RWPE1 (cell line): ENCODE measurements at regions not wholly inside any gene's neighbourhood (a gene's known extent, or its start where the extent isn't known, plus 50 kb on each side); places are given as distances from the start of the nearest gene placed in this dataset.

Experiments
- CTCF ChIA-PET: fragments of 350-600 bp; sonication (Branson Sonifier 250); formaldehyde crosslinking; extraction: SDS; loops from one replicate; lab custom pipeline; 2021; lab: Yijun Ruan, JAX
- POLR2A ChIA-PET: fragments of 400-600 bp; formaldehyde crosslinking; extraction: SDS; loops from one replicate; lab custom pipeline; 2020; ENCODE audit warnings: antibody characterized with exemption; ENCODE audit not compliant: low non-redundant PET; lab: Yijun Ruan, JAX
- DNase-seq: peaks from one replicate; pipeline ENCODE4 v3.0.0; 2012; ENCODE audit warnings: low spot score
- H3K27ac ChIP-seq: fragments of 450-650 bp; 2 replicates; pipeline ENCODE4 v1.5.1; 2017
- CTCF ChIP-seq: fragments of 450-650 bp; conservative IDR thresholded peaks from 2 replicates; pipeline ENCODE4 v1.5.1; 2017; ENCODE audit warnings: low read depth, mild to moderate bottlenecking

GRCh38 chr2:139613264-139613663 lies 833.1 kb upstream of the NXPH2 start:
- TF ChIP-seq CTCF: no peak
- no peak overlapping the region for H3K27ac ChIP-seq
- ChIA-PET CTCF (no interaction called here), POLR2A (no interaction called here)
- DNase-seq: no peak

DNA sequence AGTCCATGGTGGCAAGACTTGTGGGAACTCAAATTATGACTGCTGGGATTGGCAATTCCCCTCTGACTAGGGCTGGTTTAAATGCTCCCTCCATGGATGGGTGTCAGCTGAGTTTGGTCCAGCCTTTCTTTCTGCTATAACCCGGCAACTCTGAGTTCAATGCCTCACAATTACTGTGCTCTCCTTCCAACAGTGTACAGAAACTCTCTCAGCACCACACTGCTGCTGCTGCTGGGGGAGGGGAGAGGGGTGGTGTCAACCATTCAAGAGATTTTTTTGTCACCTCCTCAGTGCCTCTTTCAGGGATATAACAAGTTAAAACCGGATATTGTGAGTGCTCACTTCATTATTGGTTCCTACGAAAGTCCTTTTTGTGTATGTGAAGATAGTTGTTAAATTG lies 830.3 kb upstream of the NXPH2 start:
- DNase-seq: no peak
- no peak for TF ChIP-seq CTCF
- CTCF ChIA-PET: no interaction called here
- no peak overlapping the region for H3K27ac ChIP-seq
- POLR2A ChIA-PET: no interaction called here

- ChIA-PET CTCF (interaction anchor here (0.6 kb wide), 1 partner anchor 128 kb away, joined by 4 read pairs; no protein-coding TSS in a partner anchor), POLR2A (no interaction called here)
- no peak overlapping the region for H3K27ac ChIP-seq
- DNase-seq: no peak
- TF ChIP-seq CTCF: no peak
Measured at GRCh38 chr2:139609109-139609508, 828.9 kb upstream of the NXPH2 start.

DNA sequence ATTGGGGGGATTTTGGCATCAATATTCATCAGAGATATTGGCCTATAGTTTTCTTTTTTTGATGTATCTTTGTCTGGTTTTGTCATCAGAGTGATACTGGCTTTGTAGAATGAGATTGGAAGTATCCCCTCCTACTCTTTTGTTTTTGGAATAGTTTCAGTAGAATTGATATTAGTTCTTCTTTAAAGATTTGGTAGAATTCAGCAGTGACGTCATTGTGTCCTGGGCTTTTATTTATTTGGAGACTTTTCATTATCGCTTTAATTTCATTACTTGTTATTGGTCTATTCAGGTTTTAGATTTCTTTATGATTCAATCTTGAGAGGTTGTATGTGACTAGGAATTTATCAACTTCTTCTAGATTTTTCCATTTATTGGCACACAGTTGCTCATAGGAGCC lies 825.5 kb upstream of the NXPH2 start:
- ChIA-PET POLR2A (no interaction called here), CTCF (no interaction called here)
- TF ChIP-seq CTCF: no peak
- no peak overlapping the region for H3K27ac ChIP-seq
- DNase-seq: no peak

GRCh38 chr2:139600166-139600565 lies 820.0 kb upstream of the NXPH2 start:
- CTCF ChIA-PET: interaction anchor here (0.5 to 0.6 kb wide), 2 partner anchors 327 to 788 kb away, joined by 3 to 4 read pairs; no protein-coding TSS in a partner anchor

DNA sequence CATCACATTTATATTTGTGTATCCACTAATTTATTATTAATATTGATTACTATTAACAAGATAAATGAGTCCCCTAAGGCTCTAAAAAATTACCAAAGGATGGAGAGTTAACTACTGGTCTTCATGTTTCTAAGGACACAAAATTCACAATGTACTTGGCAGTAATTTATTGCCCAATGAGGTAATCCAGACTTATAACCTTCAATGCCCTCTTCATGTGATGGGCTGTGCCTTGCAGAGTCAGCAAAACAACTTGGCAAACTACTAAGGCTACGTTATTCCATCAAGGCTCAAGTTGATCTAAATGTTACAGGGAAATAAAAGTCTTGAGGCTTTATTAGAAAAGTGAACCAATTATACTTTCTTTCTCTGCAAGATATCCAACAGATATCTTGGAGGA lies 804.9 kb upstream of the NXPH2 start:
- CTCF ChIA-PET: no interaction called here
- TF ChIP-seq CTCF: no peak
- no peak overlapping the region for H3K27ac ChIP-seq
- DNase-seq: no peak
- POLR2A ChIA-PET: no interaction called here

More at GRCh38 chr2:139600166-139600565, 820.0 kb upstream of the NXPH2 start:
- POLR2A ChIA-PET: no interaction called here
- TF ChIP-seq CTCF: no peak
- no peak overlapping the region for H3K27ac ChIP-seq
- no peak for DNase-seq
